GM19463 (cell line): ENCODE measurements at regions not wholly inside any gene's neighbourhood (a gene's known extent, or its start where the extent isn't known, plus 50 kb on each side); places are given as distances from the start of the nearest gene placed in this dataset.
"Not testable (repeated sequence)": the region's sequence is repeated elsewhere in the genome, so short reads cannot be mapped to it uniquely, and the experiment has no call there.

Source experiments
- ATAC-seq: cut with Tn5 transposase; IDR thresholded peaks from one replicate; pipeline ENCODE4 v1.9.1; 2021; ENCODE audit warnings: mild to moderate bottlenecking, moderate library complexity; ENCODE audit not compliant: unreplicated experiment

DNA sequence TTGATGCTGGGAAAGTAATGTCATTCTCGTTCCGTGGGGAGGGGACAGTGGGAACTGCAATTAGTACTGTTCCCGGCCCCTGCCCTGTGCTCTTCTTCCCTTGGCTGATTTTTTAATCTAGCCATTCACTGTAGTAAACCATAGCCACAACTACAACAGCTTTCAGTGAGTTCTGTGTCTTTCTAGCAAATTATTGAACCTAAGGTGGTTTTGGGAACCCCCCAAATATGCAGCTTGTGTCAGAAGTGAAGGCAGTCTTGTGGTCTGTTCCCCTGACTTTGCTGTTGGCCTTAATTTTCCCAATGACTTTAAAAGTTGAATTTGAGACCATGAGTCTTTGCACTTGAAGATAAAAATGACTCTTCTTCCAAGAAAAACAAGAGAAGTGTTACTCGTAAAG, 114.3 kb upstream of the ETV6 start:
- no peak for ATAC-seq

DNA sequence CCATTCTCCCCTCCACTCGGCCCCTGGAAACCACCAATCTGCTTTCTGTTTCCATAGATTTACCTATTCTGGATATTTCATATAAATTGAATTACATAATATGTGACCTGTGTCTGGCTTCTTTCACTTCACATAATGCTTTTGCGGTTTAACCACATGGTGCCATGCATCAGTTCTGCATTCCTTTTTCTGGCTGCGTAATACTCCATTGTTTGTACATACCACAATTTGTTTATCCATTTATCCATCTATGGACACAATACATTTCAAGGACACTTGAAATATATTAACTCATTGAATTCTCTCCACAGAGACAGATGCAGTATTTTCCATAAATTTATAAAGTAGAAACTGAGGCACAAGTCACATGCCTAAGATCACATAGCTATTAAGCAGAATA, 110.3 kb upstream of the ETV6 start:
- ATAC-seq = no peak

DNA sequence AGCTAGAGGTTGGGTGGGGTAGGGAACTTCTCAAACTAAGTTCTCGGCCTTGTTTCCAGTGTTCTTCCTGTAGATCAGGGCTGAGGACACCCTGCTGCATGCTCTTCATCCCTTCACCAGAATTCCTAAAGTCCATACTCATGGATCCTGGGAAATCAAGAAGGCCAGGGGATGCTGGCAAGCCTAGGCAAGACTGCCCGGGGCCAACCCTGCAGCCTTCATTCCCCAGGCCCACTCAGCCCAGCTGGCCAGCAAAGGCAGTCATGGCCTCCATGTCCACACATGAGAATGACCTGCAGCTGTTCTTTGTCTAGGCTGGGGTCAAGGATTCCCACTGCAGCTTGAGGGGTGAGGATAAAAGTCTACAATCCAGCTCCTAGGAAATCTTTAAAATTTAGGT, 109.3 kb upstream of the ETV6 start:
- no peak for ATAC-seq

DNA sequence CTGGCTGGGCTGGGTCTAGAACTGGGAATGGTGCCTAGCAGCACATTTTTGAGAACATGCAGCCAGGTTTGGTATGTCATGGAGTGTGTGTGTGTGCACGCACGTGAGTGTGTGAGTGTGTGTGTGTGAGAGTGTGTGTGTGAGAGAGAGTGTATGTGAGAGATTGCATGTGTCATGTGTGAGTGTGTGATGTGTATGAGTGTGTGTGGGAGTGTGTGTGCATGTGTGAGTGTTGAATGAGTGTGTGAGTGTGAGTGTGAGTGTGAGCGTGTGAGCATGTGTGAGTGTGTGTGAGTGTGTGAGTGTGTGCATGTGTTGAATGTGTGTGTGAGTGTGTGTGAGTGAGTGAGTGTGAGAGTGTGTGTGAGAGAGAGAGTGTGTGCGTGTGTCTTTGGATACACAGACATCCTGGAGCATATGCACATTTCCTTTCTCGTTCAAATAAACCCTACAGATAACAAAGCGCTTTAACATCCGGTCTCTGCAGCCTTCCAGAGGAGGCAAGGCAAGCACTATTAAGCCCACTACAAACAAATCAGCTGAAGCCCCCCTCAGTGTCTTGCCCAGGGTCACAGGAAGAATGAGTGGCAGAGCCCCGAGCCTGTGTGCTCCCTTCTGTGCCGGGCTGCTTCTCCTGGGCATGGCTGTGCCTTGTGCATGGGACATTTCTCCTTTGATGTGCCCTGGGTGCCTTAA, 108.7 kb upstream of the ETV6 start:
- ATAC-seq = no peak

DNA sequence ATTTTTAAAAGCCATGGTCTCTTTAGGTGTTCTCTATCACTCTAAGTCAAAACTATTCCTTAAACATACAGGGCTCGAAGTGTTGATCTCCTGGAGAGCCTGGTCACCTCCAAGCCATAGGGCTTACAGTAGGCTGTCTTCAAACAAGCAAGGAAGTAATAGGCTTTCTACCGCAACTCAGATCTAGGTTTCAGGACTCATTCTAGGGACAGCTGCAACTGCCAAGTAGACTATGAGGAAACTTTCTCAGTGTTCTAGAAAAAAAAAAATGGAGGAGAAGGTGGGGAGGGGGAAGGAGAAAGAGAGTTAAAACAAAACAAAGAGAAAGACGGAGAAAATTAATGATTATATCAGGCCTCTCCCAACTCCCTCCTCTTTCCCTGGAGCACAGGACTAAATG, 106.9 kb upstream of the ETV6 start:
- ATAC-seq = no peak

DNA sequence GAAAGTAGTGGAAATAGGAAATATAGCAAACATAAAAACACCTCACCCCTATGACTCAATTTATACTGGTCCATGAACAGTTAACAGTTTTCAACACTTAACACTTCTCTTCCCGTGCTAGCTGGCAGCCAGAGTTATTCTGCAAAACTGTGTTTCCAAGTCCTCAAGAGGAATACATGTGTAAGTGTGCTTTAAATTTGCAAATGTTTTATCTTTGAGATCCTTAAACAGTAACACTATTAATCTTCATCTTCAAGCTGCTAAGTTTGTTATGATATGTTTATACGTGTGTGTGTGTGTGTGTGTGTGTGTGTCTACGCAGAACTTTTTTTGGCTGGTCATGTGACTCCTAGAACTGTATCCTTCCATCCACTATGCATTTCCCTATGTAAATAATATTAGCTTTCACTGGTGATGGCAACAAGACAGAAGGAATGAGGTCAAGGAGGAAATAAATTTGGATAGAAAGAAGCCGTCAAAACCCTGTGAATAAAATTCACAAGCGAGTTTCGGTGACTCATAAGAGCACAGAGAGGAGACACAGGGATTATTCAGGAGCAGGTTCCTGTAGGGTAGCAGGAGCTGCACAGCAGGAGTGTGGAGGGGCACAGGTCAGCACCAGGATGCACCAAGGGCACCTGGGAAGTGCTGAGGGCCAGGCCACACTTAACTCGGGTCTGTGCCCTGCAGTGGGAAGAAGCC, 105.9 kb upstream of the ETV6 start:
- no peak for ATAC-seq

DNA sequence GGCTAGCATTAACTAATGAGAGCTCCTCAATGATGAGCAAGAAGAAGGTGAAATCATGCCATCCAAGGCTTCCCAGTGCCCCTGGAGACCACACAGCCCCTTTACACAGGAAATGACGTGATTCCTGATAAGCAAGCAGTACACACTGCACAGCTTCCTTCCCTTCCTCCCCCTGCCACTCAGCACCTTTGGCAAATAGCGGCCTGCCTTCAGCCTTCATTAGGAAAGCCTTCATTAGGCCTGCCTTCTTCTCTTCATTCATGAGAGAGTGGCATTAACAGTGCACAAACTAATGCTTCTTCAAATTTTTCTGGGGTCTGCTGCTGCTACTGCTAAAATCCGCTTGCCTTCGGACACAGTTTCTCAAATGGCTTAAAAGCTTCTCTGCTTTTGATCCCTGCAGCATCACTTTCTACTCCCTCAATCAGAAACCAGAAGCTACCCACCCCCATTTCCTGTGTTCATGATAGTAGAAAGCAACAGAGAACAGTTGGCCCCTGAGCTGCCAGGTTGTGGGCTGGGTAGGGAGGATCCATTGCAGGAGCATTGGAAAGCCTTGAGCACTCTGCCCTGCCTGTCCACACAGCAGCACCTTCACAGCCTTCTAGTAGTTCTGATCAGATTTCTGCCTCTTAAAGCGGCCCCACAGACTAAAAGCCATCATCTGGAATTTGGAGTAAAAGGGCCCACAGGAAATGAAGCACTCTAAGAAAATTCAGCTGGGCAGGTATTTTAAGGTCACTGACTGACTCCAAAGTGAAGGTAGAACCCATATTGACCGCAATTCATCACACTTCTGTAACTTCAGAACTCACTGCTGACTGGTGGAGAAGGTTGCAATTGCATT, 103.8 kb upstream of the ETV6 start:
- ATAC-seq = peak; percentile 61

DNA sequence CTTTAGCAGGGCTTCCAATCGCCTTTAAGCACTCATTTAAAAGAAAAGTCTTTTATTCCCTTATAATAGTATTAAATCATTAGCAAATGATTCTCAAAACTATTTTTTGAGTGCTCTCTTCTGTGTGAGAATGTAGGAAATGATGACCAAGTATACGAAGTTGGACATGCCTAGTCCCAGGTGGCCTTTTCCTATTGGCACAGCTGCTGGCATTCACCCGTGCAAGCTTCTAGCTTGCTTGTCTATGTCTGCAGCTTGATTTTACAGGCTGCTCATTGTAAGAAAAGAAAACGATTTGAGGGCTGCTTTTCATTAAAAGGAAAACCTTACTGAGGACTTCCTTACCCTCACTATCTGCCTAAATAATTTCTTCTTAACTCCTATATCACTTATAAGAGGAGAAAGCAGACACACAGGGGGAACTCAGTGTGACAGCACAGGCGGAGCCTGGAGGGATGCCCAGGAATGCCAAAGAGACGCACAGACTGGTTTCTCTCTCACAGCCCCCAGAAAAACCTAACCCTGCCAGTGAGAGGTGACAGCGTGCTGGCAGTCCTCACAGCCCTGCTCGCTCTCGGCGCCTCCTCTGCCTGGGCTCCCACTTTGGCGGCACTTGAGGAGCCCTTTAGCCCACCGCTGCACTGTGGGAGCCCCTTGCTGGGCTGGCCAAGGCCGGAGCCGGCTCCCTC, 102.7 kb upstream of the ETV6 start:
- ATAC-seq = not testable (repeated sequence)

DNA sequence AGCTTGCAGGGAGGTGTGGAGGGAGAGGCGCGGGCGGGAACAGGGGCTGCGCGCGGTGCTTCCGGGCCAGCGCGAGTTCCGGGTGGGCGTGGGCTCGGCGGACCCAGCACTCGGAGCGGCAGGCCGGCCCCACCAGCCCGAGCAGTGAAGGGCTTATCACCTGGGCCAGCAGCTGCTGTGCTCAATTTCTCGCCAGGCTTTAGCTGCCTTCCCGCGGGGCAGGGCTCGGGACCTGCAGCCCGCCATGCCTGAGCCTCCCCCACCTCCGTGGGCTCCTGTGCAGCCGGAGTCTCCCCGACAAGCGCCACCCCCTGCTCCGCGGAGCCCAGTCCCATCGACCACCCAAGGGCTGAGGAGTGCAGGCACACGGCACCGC, 102.2 kb upstream of the ETV6 start:
- not testable (repeated sequence) for ATAC-seq

DNA sequence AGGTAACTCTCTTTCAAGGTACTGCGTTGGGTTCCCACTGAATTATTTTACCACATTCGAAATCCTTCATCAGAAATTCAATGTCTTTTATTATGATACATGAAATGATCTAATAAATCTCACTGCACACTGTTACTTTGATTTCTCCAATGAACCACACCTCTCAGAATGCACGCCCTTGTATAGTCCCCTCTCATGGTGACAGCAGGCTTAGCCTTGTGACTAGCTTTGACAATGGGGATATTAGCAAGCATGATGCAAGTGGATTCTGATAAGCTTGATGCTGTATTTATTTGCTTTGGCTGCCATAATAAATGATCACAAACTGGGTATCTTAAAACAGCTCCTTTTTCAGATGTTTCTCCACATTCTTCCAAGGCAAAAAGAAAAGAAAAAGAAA, 100.4 kb upstream of the ETV6 start:
- no peak for ATAC-seq

DNA sequence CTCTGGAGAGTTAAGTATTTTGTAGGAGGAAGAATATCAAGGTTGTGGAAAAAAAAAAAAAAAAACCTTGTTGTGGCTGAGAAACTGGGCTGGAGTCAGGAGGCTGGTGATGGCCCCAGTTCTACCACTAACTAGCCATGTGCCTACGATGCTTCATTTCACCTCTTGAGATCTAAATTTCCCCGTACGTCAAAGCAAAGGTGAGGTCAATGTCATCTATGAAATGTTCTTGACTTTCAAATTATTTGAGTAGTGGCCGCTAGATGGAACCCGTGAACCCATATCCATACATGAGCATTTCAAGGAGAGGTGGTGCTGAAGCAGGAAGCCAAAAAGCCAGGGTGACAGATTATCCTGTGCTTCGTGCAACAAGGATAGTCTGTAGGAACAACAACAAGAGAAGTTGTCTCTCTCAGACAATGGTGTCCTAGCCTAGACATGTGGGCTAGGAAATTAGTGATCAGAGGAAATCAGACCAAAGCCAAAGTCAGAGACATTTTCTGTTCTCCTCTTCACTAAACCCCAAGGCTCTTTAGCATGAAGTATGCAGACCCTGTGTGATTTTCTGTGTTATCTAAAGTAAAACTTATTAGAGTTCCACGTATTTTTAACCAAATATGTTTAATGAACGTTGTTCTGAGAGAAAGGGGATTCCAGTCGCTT, 95.5 kb upstream of the ETV6 start:
- ATAC-seq = peak; percentile 81

DNA sequence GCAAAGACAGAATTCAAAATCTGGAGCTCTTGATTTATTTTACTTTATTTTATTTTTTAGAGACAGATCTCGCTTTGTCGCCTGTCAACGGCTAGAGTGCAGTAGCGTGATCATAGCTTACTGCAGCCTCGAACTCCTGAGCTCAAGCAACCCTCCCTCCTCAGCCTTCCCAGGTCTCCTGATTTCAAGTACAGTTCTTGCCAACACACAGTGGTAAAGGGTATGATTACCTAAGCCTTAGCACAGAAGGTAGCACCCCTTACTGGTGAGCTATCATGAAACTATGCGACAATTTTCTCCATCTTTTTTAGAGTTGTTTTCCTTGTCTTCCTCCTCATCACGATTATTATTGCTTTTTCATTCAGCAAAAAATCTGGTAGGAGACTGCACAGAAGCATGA, 94.3 kb upstream of the ETV6 start:
- no peak for ATAC-seq

DNA sequence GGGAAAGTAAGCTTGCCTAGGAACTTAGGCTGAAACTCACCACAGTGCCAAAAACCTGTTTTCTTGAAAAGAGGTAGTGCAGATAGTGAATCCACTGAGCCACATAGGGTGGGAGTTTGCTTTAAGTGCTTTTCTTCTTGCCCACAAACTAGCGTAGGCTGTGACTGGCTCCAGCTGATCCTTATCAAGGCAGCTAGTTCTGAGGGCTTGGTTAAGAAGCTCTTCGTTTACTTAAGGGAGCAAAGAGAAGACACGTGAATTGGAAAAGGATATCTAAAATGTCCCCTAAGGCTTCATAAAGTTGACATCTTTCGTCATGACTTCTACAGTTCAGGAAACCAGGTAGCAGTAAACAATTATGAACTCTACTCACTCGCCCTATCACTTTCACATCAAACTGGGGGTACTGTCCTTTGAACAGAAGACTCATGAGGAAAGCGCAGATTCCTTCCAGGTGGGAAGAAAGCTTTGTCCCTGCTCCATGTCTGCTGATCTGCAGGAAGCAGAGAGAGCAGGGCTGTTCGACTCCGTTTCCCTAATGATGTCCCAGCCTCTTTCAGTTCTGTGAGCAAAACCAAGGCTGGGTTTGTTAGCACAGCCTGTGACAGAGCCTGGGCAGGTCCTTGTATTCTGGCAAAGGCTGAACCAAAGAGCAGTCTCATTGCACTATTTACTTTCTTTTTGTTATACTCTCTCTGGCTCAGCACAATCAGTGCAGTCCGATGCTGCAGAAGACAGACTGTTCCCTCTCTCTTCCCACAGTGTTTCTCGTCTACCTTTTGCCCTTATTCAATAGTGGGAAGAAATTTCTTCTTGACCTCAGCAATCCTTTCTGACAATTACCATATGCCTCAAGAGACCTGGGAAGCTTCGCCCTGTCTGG, 93.5 kb upstream of the ETV6 start:
- ATAC-seq = no peak

DNA sequence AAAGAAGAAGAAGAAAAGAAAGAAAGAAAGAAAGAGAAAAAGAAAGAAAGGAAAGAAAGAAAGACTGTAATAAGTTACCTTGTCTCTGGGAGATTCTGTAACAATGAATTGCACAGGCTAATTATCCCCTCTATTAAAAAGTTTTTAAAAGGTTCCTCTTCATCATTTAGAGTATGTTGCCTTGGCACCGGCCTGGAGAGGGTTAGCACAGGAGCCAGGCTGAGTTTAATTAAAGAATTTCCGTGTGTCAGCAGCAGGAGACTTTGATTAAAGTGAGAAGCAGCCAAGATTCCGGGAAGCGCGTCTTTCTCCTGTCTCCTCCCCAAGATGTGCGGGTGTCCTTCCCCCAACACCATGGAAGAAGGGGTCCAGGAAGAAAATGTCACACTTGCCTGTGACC, 92.8 kb upstream of the ETV6 start:
- no peak for ATAC-seq

DNA sequence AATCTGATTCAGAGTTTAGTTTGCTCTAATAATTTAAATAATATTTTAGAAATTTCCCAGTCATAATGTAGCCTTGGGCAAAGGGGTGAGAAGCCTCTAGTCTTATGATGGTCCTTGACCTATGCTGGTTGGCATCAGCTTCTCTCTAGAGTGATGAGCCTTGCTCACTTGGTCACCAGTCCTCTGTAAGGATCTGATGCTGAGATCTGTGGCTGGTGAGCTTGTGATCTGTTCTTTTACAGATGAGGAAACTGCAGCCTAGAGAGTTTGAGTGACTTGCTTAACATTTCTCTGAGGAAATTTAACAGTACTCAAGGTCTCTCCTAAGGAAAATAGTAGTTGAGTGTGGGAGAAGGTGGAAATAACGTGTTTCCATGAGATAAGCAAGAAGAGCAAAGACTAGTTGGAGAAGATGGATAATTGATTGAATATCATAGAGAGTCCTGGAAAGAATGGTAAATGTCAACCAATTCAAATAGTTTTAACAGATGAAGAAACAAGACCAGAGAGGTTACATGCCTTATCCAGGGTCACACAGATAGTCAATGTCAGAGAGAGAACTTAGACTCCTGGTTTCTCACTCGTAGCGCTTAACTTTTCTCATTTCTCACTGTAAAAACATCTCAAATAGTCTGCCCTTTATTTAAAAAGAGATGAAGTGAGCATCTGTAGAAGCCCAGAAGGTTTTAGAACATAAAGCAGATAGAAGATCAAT, 89.7 kb upstream of the ETV6 start:
- ATAC-seq = no peak

DNA sequence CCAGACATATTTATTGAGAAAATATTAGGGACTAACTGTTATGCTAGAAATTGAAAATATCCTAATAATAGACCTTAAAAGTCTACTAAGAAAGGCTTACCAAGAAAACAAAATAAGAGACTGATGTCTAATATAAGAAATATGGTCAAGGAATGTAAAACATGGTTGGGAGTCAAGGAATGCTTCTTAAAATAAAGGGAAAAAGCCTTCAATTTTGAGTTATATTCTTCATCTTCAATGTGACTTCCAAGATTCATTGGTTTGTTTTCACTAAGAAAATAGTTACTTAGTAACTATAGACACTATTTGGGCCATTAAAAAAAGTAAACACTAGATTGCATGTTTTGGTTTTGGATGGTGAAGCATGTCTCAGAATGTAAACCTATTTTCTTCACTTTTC, 88.1 kb upstream of the ETV6 start:
- ATAC-seq = no peak

DNA sequence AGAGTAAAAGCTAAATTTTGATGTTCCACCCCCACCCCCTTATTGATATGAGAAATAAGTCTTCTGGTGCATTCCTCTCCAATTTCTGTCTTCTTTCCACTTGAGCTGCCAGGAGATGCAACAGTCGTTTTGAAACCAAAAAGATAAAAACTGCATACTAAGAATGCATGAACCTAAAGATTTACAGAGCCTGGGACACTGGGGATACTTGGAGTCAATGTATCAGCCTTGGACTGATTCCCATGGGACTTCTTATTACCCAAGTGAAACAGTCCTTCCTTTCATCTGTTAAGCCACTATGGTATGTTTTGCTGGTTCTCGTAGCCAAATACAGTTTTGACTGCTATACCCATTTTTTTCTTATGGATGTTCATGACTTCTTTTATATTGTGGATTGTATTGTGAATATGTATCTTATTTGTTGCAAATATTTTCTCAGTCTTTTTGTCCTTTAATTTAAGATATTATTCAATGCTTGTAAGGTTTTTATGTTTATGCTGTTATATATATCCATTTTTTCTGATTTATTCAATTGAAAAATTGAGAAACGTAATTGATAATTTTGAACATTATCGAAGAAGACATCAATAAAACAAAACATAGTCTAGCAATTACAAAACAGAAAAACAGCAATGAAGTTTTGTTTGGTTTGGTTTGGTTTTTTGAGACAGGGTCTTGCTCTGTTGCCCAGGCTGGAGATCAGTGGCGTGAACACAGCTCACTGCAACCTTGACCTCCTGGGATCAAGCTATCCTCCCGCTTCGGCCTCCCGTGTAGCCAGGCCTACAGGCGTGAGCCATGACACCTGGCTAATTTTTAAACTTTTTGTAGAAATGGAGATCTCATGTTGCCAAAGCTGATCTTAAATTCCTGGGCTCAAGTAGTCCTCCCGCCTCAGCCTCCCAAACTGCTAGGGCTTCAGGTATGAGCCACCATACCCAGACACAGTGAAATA, 85.4 kb upstream of the ETV6 start:
- ATAC-seq = no peak
